Fibroblast of skin of right biceps (primary cell): ENCODE measurements at regions not wholly inside any gene's neighbourhood (a gene's known extent, or its start where the extent isn't known, plus 50 kb on each side); places are given as distances from the start of the nearest gene placed in this dataset.

Source experiments
- DNase-seq: peaks from one replicate; pipeline ENCODE4 v3.0.0-alpha.2; 2013

- DNase-seq, result no peak
Observed at GRCh38 chr1:98021126-98021525, 100.3 kb upstream of the DPYD start.

GRCh38 chr1:98019747-98020146 lies 98.9 kb upstream of the DPYD start:
- peak; percentile 14 for DNase-seq

GRCh38 chr1:98018074-98018473 lies 97.2 kb upstream of the DPYD start:
- DNase-seq, result no peak

- DNase-seq, result no peak
Observed at GRCh38 chr1:98017184-98017583, 96.3 kb upstream of the DPYD start.

- no peak for DNase-seq
Observed at GRCh38 chr1:98008373-98008772, 87.5 kb upstream of the DPYD start.

- peak; percentile 74 for DNase-seq
Observed at GRCh38 chr1:98005326-98006010, 84.6 kb upstream of the DPYD start.

- no peak for DNase-seq
Observed at GRCh38 chr1:98003442-98003841, 82.6 kb upstream of the DPYD start.

GRCh38 chr1:98002288-98002687 lies 81.5 kb upstream of the DPYD start:
- DNase-seq, result no peak

- peak; percentile 29 for DNase-seq
Observed at GRCh38 chr1:98001764-98002163, 80.9 kb upstream of the DPYD start.

GRCh38 chr1:97999320-97999719 lies 78.5 kb upstream of the DPYD start:
- DNase-seq, result peak; percentile 91

- no peak for DNase-seq
Observed at GRCh38 chr1:97996880-97997279, 76.0 kb upstream of the DPYD start.

GRCh38 chr1:97989094-97989680 lies 68.4 kb upstream of the DPYD start:
- DNase-seq, result peak; percentile 39

GRCh38 chr1:97986041-97987005 lies 65.5 kb upstream of the DPYD start:
- DNase-seq, result peak; percentile 19

GRCh38 chr1:97983126-97983525 lies 62.3 kb upstream of the DPYD start:
- no peak for DNase-seq

GRCh38 chr1:97980530-97980929 lies 59.7 kb upstream of the DPYD start:
- DNase-seq, result no peak

- no peak for DNase-seq
Observed at GRCh38 chr1:97976801-97977200, 56.0 kb upstream of the DPYD start.
